Panc1 (cell line): ENCODE measurements at regions not wholly inside any gene's neighbourhood (a gene's known extent, or its start where the extent isn't known, plus 50 kb on each side); places are given as distances from the start of the nearest gene placed in this dataset.

Source experiments
- CTCF ChIP-seq: fragments of 450-650 bp; IDR thresholded peaks from 2 replicates; pipeline ENCODE4 v1.5.1; 2017; ENCODE audit warnings: mild to moderate bottlenecking
- POLR2AphosphoS5 ChIP-seq: IDR thresholded peaks from 2 replicates; pipeline ENCODE4 v1.6.1; 2012; ENCODE audit warnings: mild to moderate bottlenecking, low read depth, low read length, moderate library complexity
- REST ChIP-seq, 2 experiments: IDR thresholded peaks; 2 replicates each; pipeline ENCODE4 v1.6.1; 2011 to 2012; ENCODE audit warnings: low read depth in 2 of 2, control low read depth in 1 of 2, low read length in 1 of 2, mild to moderate bottlenecking in 1 of 2, moderate library complexity in 1 of 2; ENCODE audit not compliant: insufficient read depth in 1 of 2
- TCF7L2 ChIP-seq: IDR thresholded peaks from 2 replicates; pipeline ENCODE4 v1.6.1; 2011; ENCODE audit warnings: mild to moderate bottlenecking, low read depth, low read length, inconsistent platforms

DNA sequence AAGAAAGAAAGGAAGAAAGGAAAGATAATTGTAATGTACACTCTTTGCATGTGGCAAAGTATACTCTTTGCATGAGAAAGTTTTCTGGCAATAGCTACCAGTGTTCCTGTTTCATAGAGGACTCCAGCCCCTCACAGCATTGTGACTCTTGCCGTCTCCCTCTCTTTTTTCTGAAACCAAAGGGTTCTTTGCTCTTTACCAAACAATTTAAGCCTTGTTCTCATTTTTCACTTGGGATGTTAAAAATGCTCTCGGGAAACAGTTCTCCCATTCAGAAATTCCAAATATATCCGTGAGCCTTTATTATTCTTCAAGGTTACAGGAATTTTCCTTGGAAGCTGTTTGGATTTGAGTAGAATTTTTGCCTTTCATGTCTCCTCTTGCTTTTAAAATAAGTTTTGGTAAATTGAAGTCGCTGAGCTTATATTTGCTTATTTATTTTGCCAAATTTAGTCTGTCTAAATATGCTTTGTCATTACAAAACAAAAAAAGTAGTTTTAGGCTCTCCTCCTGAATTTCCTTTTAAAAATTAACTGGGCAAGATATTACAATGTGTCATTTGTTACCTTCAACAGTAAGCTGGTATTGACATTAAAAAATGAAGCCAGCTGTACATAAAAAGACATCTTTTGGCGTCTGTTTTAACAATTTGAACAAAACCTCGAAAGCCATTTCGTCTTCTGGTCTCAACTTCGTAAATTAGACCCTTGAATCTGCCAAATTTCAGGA, 103.8 kb upstream of the ARMC2 start:
- TF ChIP-seq CTCF (no peak), POLR2AphosphoS5 (no peak), TCF7L2 (no peak), REST (IDR thresholded peaks at IDR 0.05; ENCODE audit: insufficient read depth in 1 of 2, low read depth in 2 of 2, low read length in 1 of 2) (no peak)
